ENCODE measurements at regions not wholly inside any gene's neighbourhood (a gene's known extent, or its start where the extent isn't known, plus 50 kb on each side); places are given as distances from the start of the nearest gene placed in this dataset.

DNA sequence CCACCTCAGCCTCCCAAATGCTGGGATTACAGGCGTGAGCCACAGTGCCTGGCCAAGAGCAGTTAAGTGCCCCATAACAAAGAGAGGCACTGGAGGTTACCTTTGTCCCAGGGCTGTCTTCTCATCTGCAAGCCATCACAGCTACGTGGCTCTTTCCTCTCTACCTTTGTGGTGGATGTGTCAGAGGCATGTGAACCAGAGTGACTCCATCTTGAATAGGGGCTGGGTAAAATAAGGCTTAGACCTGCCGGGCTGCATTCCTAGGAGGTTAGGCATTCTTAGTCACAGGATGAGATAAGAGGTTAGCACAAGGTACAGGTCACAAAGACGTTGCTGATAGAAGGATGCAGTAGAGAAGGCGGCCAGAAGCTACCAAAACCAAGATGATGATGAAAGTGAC, 59.4 kb upstream of the POU2F1 start:
- WGBS, 2 experiments (ENCODE audit: extremely low coverage in 1 of 2, insufficient coverage in 1 of 2, insufficient read length in 1 of 2, insufficient replicate concordance in 2 of 2, low coverage in 1 of 2, low lambda C conversion rate in 2 of 2, missing lambda C conversion rate in 1 of 2), result 73% methylated on average over 5 of the region's 5 CpGs; no CpG with 5 or more reads in 1 of the 2 experiments
- CTCF ChIA-PET (ENCODE audit: partially characterized antibody), result interaction anchor here (0.8 to 1.2 kb wide), 3 partner anchors 39 to 236 kb away, joined by 3 to 4 read pairs (median 3); no protein-coding TSS in a partner anchor
- H3K9ac ChIP-seq (replicated peaks in 1 of 4; ENCODE audit: extremely low read depth in 1 of 4, low read depth in 3 of 4, low read length in 3 of 4), result no peak overlapping the region
- no peak for TF ChIP-seq TEAD4 (IDR thresholded peaks at IDR 0.05; ENCODE audit: low read depth, low read length)
- no peak for TF ChIP-seq SIX5 (IDR thresholded peaks at IDR 0.05; ENCODE audit: low read depth, low read length)
- no peak for TF ChIP-seq JUN (IDR thresholded peaks at IDR 0.05; ENCODE audit: low read depth, low read length)
- TF ChIP-seq POLR2A (IDR thresholded peaks at IDR 0.05; ENCODE audit: control extremely low read depth in 1 of 2, low read depth in 2 of 2, low read length in 2 of 2), result no peak
- no peak for TF ChIP-seq ZNF274 (IDR thresholded peaks at IDR 0.05; ENCODE audit: borderline replicate concordance, extremely low read depth, low read length)
- no peak for TF ChIP-seq SIN3A (conservative IDR thresholded peaks at IDR 0.05 in 1 of 2, IDR thresholded peaks at IDR 0.05 in 1 of 2; ENCODE audit: low read depth in 1 of 2, low read length in 2 of 2)
- TF ChIP-seq, protein P1, sequence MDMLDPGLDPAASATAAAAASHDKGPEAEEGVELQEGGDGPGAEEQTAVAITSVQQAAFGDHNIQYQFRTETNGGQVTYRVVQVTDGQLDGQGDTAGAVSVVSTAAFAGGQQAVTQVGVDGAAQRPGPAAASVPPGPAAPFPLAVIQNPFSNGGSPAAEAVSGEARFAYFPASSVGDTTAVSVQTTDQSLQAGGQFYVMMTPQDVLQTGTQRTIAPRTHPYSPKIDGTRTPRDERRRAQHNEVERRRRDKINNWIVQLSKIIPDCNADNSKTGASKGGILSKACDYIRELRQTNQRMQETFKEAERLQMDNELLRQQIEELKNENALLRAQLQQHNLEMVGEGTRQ (IDR thresholded peaks at IDR 0.05; ENCODE audit: low read length), result no peak
- no peak for TF ChIP-seq BACH1 (IDR thresholded peaks at IDR 0.05; ENCODE audit: low read length)
- TF ChIP-seq KDM4A (IDR thresholded peaks at IDR 0.05; ENCODE audit: low read depth, low read length, severe bottlenecking), result no peak
- no peak for TF ChIP-seq EP300 (IDR thresholded peaks at IDR 0.05; ENCODE audit: borderline replicate concordance in 1 of 2, low read depth in 2 of 2, low read length in 2 of 2)
- TF ChIP-seq POU5F1 (IDR thresholded peaks at IDR 0.05; ENCODE audit: low read depth, low read length), result no peak
- no peak for TF ChIP-seq ASH2L (IDR thresholded peaks at IDR 0.05; ENCODE audit: low read length)
- TF ChIP-seq SP4 (IDR thresholded peaks at IDR 0.05; ENCODE audit: low read length), result no peak
- no peak for TF ChIP-seq TBP (IDR thresholded peaks at IDR 0.05; ENCODE audit: low read depth, low read length)
- TF ChIP-seq POLR2AphosphoS5 (IDR thresholded peaks at IDR 0.05; ENCODE audit: low read depth, low read length), result no peak

More for the DNA sequence above, 59.4 kb upstream of the POU2F1 start:
- H4K20me1 ChIP-seq (replicated peaks in 1 of 2; ENCODE audit: control insufficient read depth in 1 of 2, insufficient read depth in 2 of 2, low read length in 2 of 2), result no peaks in the 10 kb centered on the region
- no peak overlapping the region for H3K18ac ChIP-seq (ENCODE audit: extremely low read depth, low read length)
- no peak overlapping the region for H3K56ac ChIP-seq (replicated peaks; ENCODE audit: insufficient read length, low read depth, low read length)
- POLR2A ChIA-PET (ENCODE audit: partially characterized antibody), result no interaction called here
- no peak overlapping the region for H2BK5ac ChIP-seq (ENCODE audit: low read depth, low read length)
- no peak overlapping the region for H3K27ac ChIP-seq (ENCODE audit: low read depth, low read length)
- H4K91ac ChIP-seq (replicated peaks; ENCODE audit: insufficient read length, low read length), result no peak overlapping the region
- no peak overlapping the region for H3K4me2 ChIP-seq (ENCODE audit: insufficient read depth in 1 of 2, low read depth in 2 of 2, low read length in 2 of 2)
- H2BK20ac ChIP-seq (ENCODE audit: low read length), result no peak overlapping the region
- peaks cover 3% of the 10 kb centered on the region; the same call in 1 of the 2 replicates for H3K23me2 ChIP-seq (ENCODE audit: low read depth, low read length)
- H3K14ac ChIP-seq (ENCODE audit: insufficient read length), result no peak overlapping the region
- H2BK12ac ChIP-seq (ENCODE audit: low read depth, low read length), result no peak overlapping the region
- no peak overlapping the region for H2AFZ ChIP-seq (ENCODE audit: low read length)
- H2AK5ac ChIP-seq (ENCODE audit: low read depth, low read length), result no peak overlapping the region
- H4K5ac ChIP-seq (ENCODE audit: insufficient read length, low read depth, low read length), result no peak overlapping the region
- H3K4ac ChIP-seq (replicated peaks; ENCODE audit: insufficient read length, low read depth, low read length), result peak overlapping the region; percentile 36
- 0 out of 8 replicates have a peak, but pooled peaks cover 0 to 3% (median 0%) of the 10 kb centered on the region in 4 experiments for H3K36me3 ChIP-seq (ENCODE audit: control insufficient read depth in 2 of 4, insufficient read depth in 4 of 4, low read length in 3 of 4)
- no peak overlapping the region for H3K23ac ChIP-seq (ENCODE audit: insufficient read length)
- H3K79me1 ChIP-seq (ENCODE audit: low read depth, low read length), result peaks cover 2% of the 10 kb centered on the region; the same call in 1 of the 2 replicates
- H2BK15ac ChIP-seq (ENCODE audit: low read length), result no peak overlapping the region
- H2BK120ac ChIP-seq (replicated peaks; ENCODE audit: low read depth, low read length), result no peak overlapping the region
- no peak overlapping the region for H3K4me3 ChIP-seq (ENCODE audit: extremely low read depth in 1 of 4, insufficient read depth in 2 of 4, low read depth in 3 of 4, low read length in 4 of 4)
- DNase-seq (ENCODE audit: low read depth in 1 of 2, low spot score in 2 of 2), result no peak
- H3K27me3 ChIP-seq (replicated peaks in 1 of 4; ENCODE audit: control insufficient read depth in 3 of 4, extremely low read depth in 1 of 4, insufficient read depth in 3 of 4, low read length in 3 of 4), result no peaks in the 10 kb centered on the region
- no peak for FAIRE-seq
- H4K8ac ChIP-seq (ENCODE audit: extremely low read depth, insufficient read depth, low read length), result no peak overlapping the region
- H3K79me2 ChIP-seq (ENCODE audit: control insufficient read depth in 1 of 2, insufficient read depth in 2 of 2, low read length in 2 of 2), result no peaks in the 10 kb centered on the region
- H3K9me3 ChIP-seq (ENCODE audit: insufficient read depth in 2 of 2, low read depth in 1 of 2, low read length in 1 of 2), result no peaks in the 10 kb centered on the region
- peaks cover 16 to 36% (median 28%) of the 10 kb centered on the region in 4 experiments for H3K4me1 ChIP-seq (replicated peaks in 1 of 4; ENCODE audit: control insufficient read depth in 3 of 4, insufficient read depth in 4 of 4, low read length in 3 of 4)

Data from H1 (cell line).